ENCODE measurements at regions not wholly inside any gene's neighbourhood (a gene's known extent, or its start where the extent isn't known, plus 50 kb on each side); places are given as distances from the start of the nearest gene placed in this dataset.

- TF ChIP-seq CTCF (IDR thresholded peaks at IDR 0.05; ENCODE audit: poor library complexity) = no peak
- TF ChIP-seq EZH2 (IDR thresholded peaks at IDR 0.05; ENCODE audit: borderline replicate concordance) = no peak
- no peak for TF ChIP-seq EZH2phosphoT487 (IDR thresholded peaks at IDR 0.05; ENCODE audit: low read depth, severe bottlenecking, unreplicated experiment)
These were observed 278.5 kb downstream of the REEP3 start for GRCh38 chr10:63799521-63800300.

Measured in hepatocyte (in vitro differentiated cells).